Thymus (tissue), 11 donors: ENCODE measurements at regions not wholly inside any gene's neighbourhood (a gene's known extent, or its start where the extent isn't known, plus 50 kb on each side); places are given as distances from the start of the nearest gene placed in this dataset.

Experiments used
- DNase-seq, 9 donors: peaks; one replicate each; pipeline ENCODE4 v3.0.0-alpha.2; 2013; ENCODE audit warnings: low spot score in 9 of 9, low read depth in 6 of 9, missing footprints in 1 of 9
- H3K27ac ChIP-seq, 2 donors: one replicate each; pipeline ENCODE4 v1.5.1; 2013; ENCODE audit warnings: control low read depth in 1 of 2, low read depth in 1 of 2, low read length in 1 of 2, mild to moderate bottlenecking in 1 of 2, moderate library complexity in 1 of 2
- H3K27me3 ChIP-seq, 2 donors: one replicate each; pipeline ENCODE4 v1.5.1; 2013; ENCODE audit warnings: low read length in 1 of 2; ENCODE audit not compliant: control insufficient read depth in 2 of 2, insufficient read depth in 1 of 2
- H3K36me3 ChIP-seq, 2 donors: one replicate each; pipeline ENCODE4 v1.5.1; 2013; ENCODE audit warnings: low read length in 1 of 2, mild to moderate bottlenecking in 1 of 2, moderate library complexity in 1 of 2; ENCODE audit not compliant: control insufficient read depth in 2 of 2, insufficient read depth in 2 of 2
- H3K4me1 ChIP-seq, 2 donors: one replicate each; pipeline ENCODE4 v1.5.1; 2013; ENCODE audit warnings: low read length in 2 of 2; ENCODE audit not compliant: control insufficient read depth in 2 of 2, insufficient read depth in 2 of 2
- H3K4me3 ChIP-seq, 2 donors: one replicate each; pipeline ENCODE4 v1.5.1; 2013; ENCODE audit warnings: low read length in 2 of 2, control low read depth in 1 of 2, mild to moderate bottlenecking in 1 of 2
- H3K9me3 ChIP-seq, 2 donors: one replicate each; pipeline ENCODE4 v1.5.1; 2013; ENCODE audit warnings: low read length in 1 of 2, mild to moderate bottlenecking in 1 of 2; ENCODE audit not compliant: control insufficient read depth in 2 of 2, insufficient read depth in 1 of 2
- WGBS: extraction: QIAGEN DNeasy Blood & Tissue Kit; methylation state at CpG from one replicate; pipeline ENCODE4 v1.1.7; 2013; 5-methylcytosine and 5-hydroxymethylcytosine counted together
- donor health status: healthy.

GRCh38 chr4:20570981-20571715 lies 129.1 kb upstream of the PACRGL start:
- 84% methylated on average over 2 of the region's 2 CpGs for WGBS
- no peaks in the 10 kb centered on the region for H3K36me3 ChIP-seq
- H3K27me3 ChIP-seq: no peaks in the 10 kb centered on the region
- H3K27ac ChIP-seq: no peak overlapping the region
- H3K4me1 ChIP-seq: no peaks in the 10 kb centered on the region
- DNase-seq: no peak
- no peak overlapping the region for H3K4me3 ChIP-seq
- H3K9me3 ChIP-seq: no peaks in the 10 kb centered on the region

DNA sequence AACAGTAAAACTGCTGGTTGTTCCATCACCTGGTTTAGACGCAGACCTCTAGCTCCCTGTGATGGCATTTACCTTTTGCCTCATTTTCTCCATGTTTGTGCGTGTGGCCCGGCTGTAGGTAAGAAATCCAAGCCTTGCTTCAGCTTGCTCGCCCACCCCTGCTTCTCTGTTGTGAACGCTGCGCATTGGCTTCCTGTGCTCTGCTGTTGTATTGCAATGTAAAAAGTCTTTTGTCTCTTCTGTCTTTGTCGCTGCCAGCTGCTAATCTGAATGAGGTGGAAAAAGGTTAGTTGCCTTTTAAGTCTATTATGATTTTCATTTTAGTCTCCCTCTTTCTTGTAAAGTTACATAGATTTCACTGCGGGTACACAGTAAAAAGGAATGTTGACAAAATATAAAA lies 127.3 kb upstream of the PACRGL start:
- no peaks in the 10 kb centered on the region for H3K27me3 ChIP-seq
- H3K36me3 ChIP-seq: no peaks in the 10 kb centered on the region
- no peak for DNase-seq
- H3K4me3 ChIP-seq: no peak overlapping the region
- no peaks in the 10 kb centered on the region for H3K9me3 ChIP-seq
- no peak overlapping the region for H3K27ac ChIP-seq
- 91% methylated on average over 8 of the region's 8 CpGs for WGBS
- no peaks in the 10 kb centered on the region for H3K4me1 ChIP-seq

GRCh38 chr4:20574986-20575385 lies 125.3 kb upstream of the PACRGL start:
- Histone ChIP-seq H3K36me3 (no peaks in the 10 kb centered on the region), H3K4me1 (no peaks in the 10 kb centered on the region), H3K27me3 (no peaks in the 10 kb centered on the region), H3K9me3 (no peaks in the 10 kb centered on the region), H3K27ac (no peak overlapping the region), H3K4me3 (no peak overlapping the region)
- DNase-seq: no peak
- 97% methylated on average over 1 of the region's 1 CpG for WGBS

GRCh38 chr4:20575486-20575885 lies 124.8 kb upstream of the PACRGL start:
- WGBS: 94% methylated on average over 5 of the region's 5 CpGs
- no peaks in the 10 kb centered on the region for H3K27me3 ChIP-seq
- H3K36me3 ChIP-seq: no peaks in the 10 kb centered on the region
- no peak overlapping the region for H3K27ac ChIP-seq
- H3K4me3 ChIP-seq: no peak overlapping the region
- DNase-seq: no peak
- H3K4me1 ChIP-seq: no peaks in the 10 kb centered on the region
- H3K9me3 ChIP-seq: no peaks in the 10 kb centered on the region

- no peaks in the 10 kb centered on the region for H3K4me1 ChIP-seq
- no peaks in the 10 kb centered on the region for H3K9me3 ChIP-seq
- DNase-seq: no peak
- no peak overlapping the region for H3K27ac ChIP-seq
- H3K4me3 ChIP-seq: no peak overlapping the region
- H3K36me3 ChIP-seq: no peaks in the 10 kb centered on the region
- H3K27me3 ChIP-seq: no peaks in the 10 kb centered on the region
Measured at GRCh38 chr4:20576861-20577260, 123.4 kb upstream of the PACRGL start.

- H3K27ac ChIP-seq: no peak overlapping the region
- H3K4me1 ChIP-seq: no peaks in the 10 kb centered on the region
- DNase-seq: no peak
- no peaks in the 10 kb centered on the region for H3K9me3 ChIP-seq
- no peaks in the 10 kb centered on the region for H3K27me3 ChIP-seq
- H3K4me3 ChIP-seq: no peak overlapping the region
- 85% methylated on average over 2 of the region's 2 CpGs for WGBS
- H3K36me3 ChIP-seq: no peaks in the 10 kb centered on the region
Measured at GRCh38 chr4:20577702-20578101, 122.6 kb upstream of the PACRGL start.

GRCh38 chr4:20580907-20581306 lies 119.4 kb upstream of the PACRGL start:
- Histone ChIP-seq H3K4me3 (no peak overlapping the region), H3K4me1 (no peaks in the 10 kb centered on the region), H3K36me3 (no peaks in the 10 kb centered on the region), H3K9me3 (no peaks in the 10 kb centered on the region), H3K27ac (no peak overlapping the region), H3K27me3 (no peaks in the 10 kb centered on the region)
- 97% methylated on average over 2 of the region's 2 CpGs for WGBS
- no peak for DNase-seq

- H3K27ac ChIP-seq: no peak overlapping the region
- 91% methylated on average over 1 of the region's 1 CpG for WGBS
- H3K4me3 ChIP-seq: no peak overlapping the region
- H3K27me3 ChIP-seq: no peaks in the 10 kb centered on the region
- no peak for DNase-seq
- no peaks in the 10 kb centered on the region for H3K36me3 ChIP-seq
- H3K4me1 ChIP-seq: no peaks in the 10 kb centered on the region
- no peaks in the 10 kb centered on the region for H3K9me3 ChIP-seq
Measured at GRCh38 chr4:20589436-20589835, 110.8 kb upstream of the PACRGL start.

- H3K9me3 ChIP-seq: no peaks in the 10 kb centered on the region
- no peaks in the 10 kb centered on the region for H3K36me3 ChIP-seq
- H3K4me3 ChIP-seq: no peak overlapping the region
- no peak for DNase-seq
- WGBS: 94% methylated on average over 2 of the region's 2 CpGs
- no peaks in the 10 kb centered on the region for H3K4me1 ChIP-seq
- H3K27me3 ChIP-seq: no peaks in the 10 kb centered on the region
- no peak overlapping the region for H3K27ac ChIP-seq
Measured at GRCh38 chr4:20590849-20591248, 109.4 kb upstream of the PACRGL start.
